DND-41 (cell line): ENCODE measurements at regions not wholly inside any gene's neighbourhood (a gene's known extent, or its start where the extent isn't known, plus 50 kb on each side); places are given as distances from the start of the nearest gene placed in this dataset.

Source experiments
- CTCF ChIP-seq: IDR thresholded peaks from 2 replicates; pipeline ENCODE4 v1.5.1; 2012; ENCODE audit warnings: borderline replicate concordance, low read length, moderate library complexity, mild to moderate bottlenecking; ENCODE audit not compliant: poor library complexity, severe bottlenecking; ENCODE audit errors: extremely low read depth
- EZH2 ChIP-seq: IDR thresholded peaks from 3 replicates; pipeline ENCODE4 v1.6.1; 2012; ENCODE audit warnings: borderline replicate concordance, low read depth, mild to moderate bottlenecking, moderate library complexity, low read length, inconsistent platforms; ENCODE audit not compliant: severe bottlenecking

GRCh38 chr6:92216717-92217116 is 1202.6 kb downstream of the EPHA7 start:
- no peak for TF ChIP-seq CTCF
- TF ChIP-seq EZH2 = no peak
